ENCODE measurements at regions not wholly inside any gene's neighbourhood (a gene's known extent, or its start where the extent isn't known, plus 50 kb on each side); places are given as distances from the start of the nearest gene placed in this dataset.

DNA sequence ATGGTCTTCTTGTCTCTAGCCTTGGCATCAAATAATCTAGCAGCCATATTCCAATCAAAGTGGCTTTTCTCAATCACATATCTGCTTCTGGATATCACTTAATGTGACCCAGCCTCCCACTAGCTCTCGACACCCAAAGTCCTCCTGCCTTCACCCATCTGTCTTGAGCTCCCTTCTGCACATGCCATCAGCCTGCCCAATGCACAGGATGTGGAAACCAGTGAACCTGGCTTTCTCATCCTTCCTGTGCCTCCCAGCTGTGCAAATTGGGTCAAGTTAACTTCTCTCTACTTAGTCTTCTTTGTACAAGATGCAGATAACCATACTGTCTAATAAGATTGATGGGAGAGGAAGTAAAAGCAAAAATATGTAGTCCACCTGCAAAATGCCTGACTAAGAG, 257.9 kb upstream of the PITRM1 start:
- intact Hi-C loops (cut with micrococcal nuclease) = no loop called here
- 18% methylated on average over 1 of the region's 1 CpG for WGBS (ENCODE audit: insufficient coverage)
- peaks cover 14% of the 10 kb centered on the region for H3K27me3 Mint-ChIP-seq
- H3K4me1 Mint-ChIP-seq = peaks cover 7% of the 10 kb centered on the region
- no peaks in the 10 kb centered on the region for H3K36me3 ChIP-seq (replicated peaks in 1 of 2; ENCODE audit: control extremely low read depth in 1 of 2, control insufficient read depth in 1 of 2, extremely low read depth in 1 of 2, insufficient read depth in 2 of 2, low read length in 1 of 2)
- H3K4me1 ChIP-seq (ENCODE audit: control insufficient read depth in 2 of 2, insufficient read depth in 2 of 2, low read length in 2 of 2) = peaks cover 6% of the 10 kb centered on the region in 2 donors
- CTCF ChIA-PET = no interaction called here
- no peak overlapping the region for H2AFZ ChIP-seq (ENCODE audit: insufficient read depth, low read depth, low read length, poor library complexity, severe bottlenecking)
- H3K27ac Mint-ChIP-seq = no peak overlapping the region
- POLR2A ChIA-PET = no interaction called here
- TF ChIP-seq, protein P1, sequence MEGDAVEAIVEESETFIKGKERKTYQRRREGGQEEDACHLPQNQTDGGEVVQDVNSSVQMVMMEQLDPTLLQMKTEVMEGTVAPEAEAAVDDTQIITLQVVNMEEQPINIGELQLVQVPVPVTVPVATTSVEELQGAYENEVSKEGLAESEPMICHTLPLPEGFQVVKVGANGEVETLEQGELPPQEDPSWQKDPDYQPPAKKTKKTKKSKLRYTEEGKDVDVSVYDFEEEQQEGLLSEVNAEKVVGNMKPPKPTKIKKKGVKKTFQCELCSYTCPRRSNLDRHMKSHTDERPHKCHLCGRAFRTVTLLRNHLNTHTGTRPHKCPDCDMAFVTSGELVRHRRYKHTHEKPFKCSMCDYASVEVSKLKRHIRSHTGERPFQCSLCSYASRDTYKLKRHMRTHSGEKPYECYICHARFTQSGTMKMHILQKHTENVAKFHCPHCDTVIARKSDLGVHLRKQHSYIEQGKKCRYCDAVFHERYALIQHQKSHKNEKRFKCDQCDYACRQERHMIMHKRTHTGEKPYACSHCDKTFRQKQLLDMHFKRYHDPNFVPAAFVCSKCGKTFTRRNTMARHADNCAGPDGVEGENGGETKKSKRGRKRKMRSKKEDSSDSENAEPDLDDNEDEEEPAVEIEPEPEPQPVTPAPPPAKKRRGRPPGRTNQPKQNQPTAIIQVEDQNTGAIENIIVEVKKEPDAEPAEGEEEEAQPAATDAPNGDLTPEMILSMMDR (IDR thresholded peaks at IDR 0.05) = no peak
- no peak for TF ChIP-seq EZH2 (IDR thresholded peaks at IDR 0.05; ENCODE audit: borderline replicate concordance, insufficient read depth, low read depth, low read length, poor library complexity, severe bottlenecking)
- peaks cover 0 to 10% (median 10%) of the 10 kb centered on the region in 3 donors for H3K9me3 ChIP-seq (ENCODE audit: control extremely low read depth in 1 of 3, control insufficient read depth in 2 of 3, insufficient read depth in 1 of 3, low read length in 2 of 3)
- ATAC-seq (ENCODE audit: low read depth) = no peak
- no peaks in the 10 kb centered on the region for H4K20me1 ChIP-seq (ENCODE audit: control insufficient read depth, insufficient read depth, low read length, poor library complexity, severe bottlenecking)
- H3K4me3 ChIP-seq (ENCODE audit: control extremely low read depth in 1 of 5, extremely low read depth in 1 of 5, insufficient read depth in 1 of 5, low read depth in 2 of 5, low read length in 4 of 5) = no peak overlapping the region
- no peak overlapping the region for H3K4me2 ChIP-seq (replicated peaks; ENCODE audit: low read depth, low read length, poor library complexity, severe bottlenecking)
- peaks cover 0 to 3% (median 0%) of the 10 kb centered on the region in 4 experiments for H3K27me3 ChIP-seq (replicated peaks in 1 of 4; ENCODE audit: control extremely low read depth in 1 of 4, control insufficient read depth in 3 of 4, insufficient read depth in 4 of 4, low read length in 3 of 4)
- DNase-seq = no peak
- H3K27ac ChIP-seq (ENCODE audit: low read length in 2 of 2) = no peak overlapping the region
- no peak overlapping the region for H3K4me3 Mint-ChIP-seq
- H3K9me3 Mint-ChIP-seq (ENCODE audit: insufficient read depth) = peaks cover 8% of the 10 kb centered on the region
- H3K9ac ChIP-seq (ENCODE audit: low read length) = no peak overlapping the region
- H3K79me2 ChIP-seq (ENCODE audit: control insufficient read depth, insufficient read depth, low read length) = no peaks in the 10 kb centered on the region

DNA sequence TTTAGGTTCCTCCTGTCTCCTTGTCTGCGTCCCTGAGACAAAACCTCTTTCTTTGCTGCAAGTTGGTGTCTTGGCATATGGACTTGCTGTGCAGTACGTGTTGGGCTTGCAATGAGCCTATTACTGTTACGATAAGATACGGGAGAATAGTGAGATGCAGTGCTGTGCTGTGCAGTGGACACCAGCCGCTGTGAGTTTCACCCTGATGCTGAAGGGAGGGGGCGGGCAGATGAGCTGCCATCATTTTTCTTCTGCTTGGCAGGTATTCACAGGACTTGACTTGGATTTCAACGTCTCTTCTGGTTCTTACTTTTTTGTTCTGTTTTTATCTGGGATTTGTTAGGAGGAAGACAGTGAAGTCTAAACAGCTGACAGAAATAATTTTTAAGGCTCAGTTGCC, 257.1 kb upstream of the PITRM1 start:
- Histone ChIP-seq H2AFZ (ENCODE audit: insufficient read depth, low read depth, low read length, poor library complexity, severe bottlenecking) (no peak overlapping the region), H3K9me3 (ENCODE audit: control extremely low read depth in 1 of 3, control insufficient read depth in 2 of 3, insufficient read depth in 1 of 3, low read length in 2 of 3) (peaks cover 0 to 10% (median 10%) of the 10 kb centered on the region in 3 donors), H3K4me2 (replicated peaks; ENCODE audit: low read depth, low read length, poor library complexity, severe bottlenecking) (no peak overlapping the region), H3K27ac (ENCODE audit: low read length in 2 of 2) (no peak overlapping the region), H4K20me1 (ENCODE audit: control insufficient read depth, insufficient read depth, low read length, poor library complexity, severe bottlenecking) (no peaks in the 10 kb centered on the region), H3K27me3 (replicated peaks in 1 of 4; ENCODE audit: control extremely low read depth in 1 of 4, control insufficient read depth in 3 of 4, insufficient read depth in 4 of 4, low read length in 3 of 4) (peaks cover 0 to 4% (median 0%) of the 10 kb centered on the region in 4 experiments), H3K9ac (ENCODE audit: low read length) (no peak overlapping the region), H3K4me3 (ENCODE audit: control extremely low read depth in 1 of 5, extremely low read depth in 1 of 5, insufficient read depth in 1 of 5, low read depth in 2 of 5, low read length in 4 of 5) (no peak overlapping the region), H3K4me1 (ENCODE audit: control insufficient read depth in 2 of 2, insufficient read depth in 2 of 2, low read length in 2 of 2) (peaks cover 6 to 8% of the 10 kb centered on the region in 2 donors), H3K79me2 (ENCODE audit: control insufficient read depth, insufficient read depth, low read length) (no peaks in the 10 kb centered on the region), H3K36me3 (replicated peaks in 1 of 2; ENCODE audit: control extremely low read depth in 1 of 2, control insufficient read depth in 1 of 2, extremely low read depth in 1 of 2, insufficient read depth in 2 of 2, low read length in 1 of 2) (no peaks in the 10 kb centered on the region)
- ATAC-seq (ENCODE audit: low read depth) (no peak), DNase-seq (no peak)
- peaks cover 10% of the 10 kb centered on the region for H3K4me1 Mint-ChIP-seq
- no peak overlapping the region for H3K27ac Mint-ChIP-seq
- intact Hi-C loops (cut with micrococcal nuclease) = no loop called here
- H3K27me3 Mint-ChIP-seq = peaks cover 18% of the 10 kb centered on the region
- WGBS (ENCODE audit: insufficient coverage) = 85% methylated on average over 7 of the region's 7 CpGs
- peaks cover 8% of the 10 kb centered on the region for H3K9me3 Mint-ChIP-seq (ENCODE audit: insufficient read depth)
- TF ChIP-seq EZH2 (IDR thresholded peaks at IDR 0.05; ENCODE audit: borderline replicate concordance, insufficient read depth, low read depth, low read length, poor library complexity, severe bottlenecking) = no peak
- TF ChIP-seq, protein P1 (IDR thresholded peaks at IDR 0.05) = no peak
- ChIA-PET CTCF (interaction anchor here (0.5 kb wide), 1 partner anchor 1860 kb away, joined by 3 read pairs; no protein-coding TSS in a partner anchor), POLR2A (no interaction called here)
- H3K4me3 Mint-ChIP-seq = no peak overlapping the region

Data from B cell (primary cell).